GM23248 (cell line): ENCODE measurements at regions not wholly inside any gene's neighbourhood (a gene's known extent, or its start where the extent isn't known, plus 50 kb on each side); places are given as distances from the start of the nearest gene placed in this dataset.

Experiments
- EZH2 ChIP-seq: fragments of 200-600 bp; sonication (generic); IDR thresholded peaks from 2 replicates; pipeline ENCODE4 v1.6.1; 2018; ENCODE audit warnings: antibody characterized with exemption, mild to moderate bottlenecking; ENCODE audit not compliant: insufficient read depth, poor library complexity, severe bottlenecking
- EZH2phosphoT487 ChIP-seq: fragments of 200-600 bp; sonication (generic); IDR thresholded peaks from 2 replicates; pipeline ENCODE4 v1.6.1; 2018; ENCODE audit warnings: antibody characterized with exemption, moderate library complexity, mild to moderate bottlenecking, low read depth; ENCODE audit not compliant: insufficient read depth

GRCh38 chr17:52276381-52277008 lies 118.0 kb upstream of the CA10 start:
- TF ChIP-seq EZH2 = no peak
- TF ChIP-seq EZH2phosphoT487 = no peak
